Upper lobe of right lung (tissue), 1 donor: ENCODE measurements at regions not wholly inside any gene's neighbourhood (a gene's known extent, or its start where the extent isn't known, plus 50 kb on each side); places are given as distances from the start of the nearest gene placed in this dataset.
"Not testable (repeated sequence)": the region's sequence is repeated elsewhere in the genome, so short reads cannot be mapped to it uniquely, and the experiment has no call there.

ENCODE experiments used
- ATAC-seq: fragments of 200-7000 bp; cut with Tn5 transposase; one replicate; pipeline ENCODE4 v1.9.1; 2020; ENCODE audit warnings: mild to moderate bottlenecking, moderate library complexity
- DNase-seq: peaks from one replicate; pipeline ENCODE4 v3.0.0-alpha.2; 2020
- H3K27ac ChIP-seq: fragments of 200-600 bp; one replicate; pipeline ENCODE4 v1.8.0; 2022
- H3K27me3 ChIP-seq: fragments of 200-600 bp; one replicate; pipeline ENCODE4 v1.8.0; 2022; ENCODE audit warnings: mild to moderate bottlenecking
- H3K36me3 ChIP-seq: fragments of 200-600 bp; one replicate; pipeline ENCODE4 v1.8.0; 2022
- H3K4me1 ChIP-seq: fragments of 200-600 bp; one replicate; pipeline ENCODE4 v1.8.0; 2022
- H3K4me3 ChIP-seq: fragments of 200-600 bp; one replicate; pipeline ENCODE4 v1.8.0; 2022; ENCODE audit warnings: mild to moderate bottlenecking
- H3K9me3 ChIP-seq: fragments of 200-600 bp; one replicate; pipeline ENCODE4 v1.8.0; 2022
- intact Hi-C: fragments of 100-400 bp; cut with DNase I; formaldehyde crosslinking; loops from one replicate; pipeline ENCODE4 v1.11.0; 2022
- TF ChIP-seq, protein P1 (sequence below): fragments of 200-600 bp; IDR thresholded peaks from one replicate; pipeline ENCODE4 v1.8.0; 2022; ENCODE audit warnings: antibody characterized with exemption
- donor health status: DM: no; HTN: yes; CAD: no; lungs with severe emphysema.

DNA sequence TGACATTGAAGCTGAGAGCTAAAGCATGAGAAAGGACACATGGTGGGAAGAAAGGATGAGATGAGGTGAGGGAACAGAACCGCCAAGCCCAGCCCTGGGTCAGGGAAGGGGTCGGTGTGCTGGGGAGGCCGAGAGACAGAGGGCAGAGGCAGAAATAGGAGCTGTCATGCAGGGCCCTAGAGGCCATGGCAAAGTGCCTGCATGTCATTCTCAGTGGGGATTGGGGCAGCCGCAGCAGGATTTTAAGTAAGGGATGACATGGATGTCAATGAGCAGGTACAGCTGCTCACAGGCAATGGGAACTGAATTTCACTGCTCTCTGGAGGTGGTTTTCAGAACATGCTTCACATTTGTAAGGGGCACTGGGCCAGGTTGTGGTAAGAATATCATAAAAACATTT is 227.4 kb downstream of the RAB11FIP2 start:
- TF ChIP-seq, protein P1, sequence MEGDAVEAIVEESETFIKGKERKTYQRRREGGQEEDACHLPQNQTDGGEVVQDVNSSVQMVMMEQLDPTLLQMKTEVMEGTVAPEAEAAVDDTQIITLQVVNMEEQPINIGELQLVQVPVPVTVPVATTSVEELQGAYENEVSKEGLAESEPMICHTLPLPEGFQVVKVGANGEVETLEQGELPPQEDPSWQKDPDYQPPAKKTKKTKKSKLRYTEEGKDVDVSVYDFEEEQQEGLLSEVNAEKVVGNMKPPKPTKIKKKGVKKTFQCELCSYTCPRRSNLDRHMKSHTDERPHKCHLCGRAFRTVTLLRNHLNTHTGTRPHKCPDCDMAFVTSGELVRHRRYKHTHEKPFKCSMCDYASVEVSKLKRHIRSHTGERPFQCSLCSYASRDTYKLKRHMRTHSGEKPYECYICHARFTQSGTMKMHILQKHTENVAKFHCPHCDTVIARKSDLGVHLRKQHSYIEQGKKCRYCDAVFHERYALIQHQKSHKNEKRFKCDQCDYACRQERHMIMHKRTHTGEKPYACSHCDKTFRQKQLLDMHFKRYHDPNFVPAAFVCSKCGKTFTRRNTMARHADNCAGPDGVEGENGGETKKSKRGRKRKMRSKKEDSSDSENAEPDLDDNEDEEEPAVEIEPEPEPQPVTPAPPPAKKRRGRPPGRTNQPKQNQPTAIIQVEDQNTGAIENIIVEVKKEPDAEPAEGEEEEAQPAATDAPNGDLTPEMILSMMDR, result no peak

GRCh38 chr10:117823980-117824379 is 222.8 kb downstream of the RAB11FIP2 start:
- peaks cover 10% of the 10 kb centered on the region for H3K27me3 ChIP-seq
- ATAC-seq, result no peak
- intact Hi-C loops, result no loop called here

More for the DNA sequence above, 227.4 kb downstream of the RAB11FIP2 start:
- no peaks in the 10 kb centered on the region for H3K36me3 ChIP-seq
- no peaks in the 10 kb centered on the region for H3K4me1 ChIP-seq
- H3K9me3 ChIP-seq, result no peaks in the 10 kb centered on the region
- H3K27ac ChIP-seq, result no peak overlapping the region
- no peak overlapping the region for H3K4me3 ChIP-seq
- H3K27me3 ChIP-seq, result peaks cover 10% of the 10 kb centered on the region
- no peak for ATAC-seq
- no peak for DNase-seq
- intact Hi-C loops, result no loop called here

DNA sequence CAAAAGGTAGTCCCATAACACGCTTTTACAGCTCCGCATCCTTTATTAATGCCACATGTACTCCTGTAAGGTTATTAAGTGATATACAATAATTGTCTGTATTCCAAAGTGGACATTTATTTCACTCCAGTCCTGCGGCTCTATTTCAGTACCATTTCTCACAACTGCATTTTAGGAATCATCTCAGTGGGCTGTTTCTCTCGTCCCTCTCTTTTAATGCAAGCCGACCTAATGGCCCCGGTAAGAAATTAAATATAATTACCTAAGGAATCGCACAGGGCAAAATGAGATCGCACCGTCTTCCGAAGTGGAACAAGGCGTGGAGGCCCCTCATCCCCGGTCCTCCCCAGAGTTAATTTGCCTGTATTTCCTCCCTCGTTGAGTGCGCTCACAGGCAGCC is 216.5 kb downstream of the RAB11FIP2 start:
- Histone ChIP-seq H3K4me3 (no peak overlapping the region), H3K4me1 (peaks cover 4% of the 10 kb centered on the region), H3K27me3 (no peaks in the 10 kb centered on the region), H3K27ac (no peak overlapping the region), H3K9me3 (no peaks in the 10 kb centered on the region), H3K36me3 (no peaks in the 10 kb centered on the region)
- intact Hi-C loops, result no loop called here
- no peak for ATAC-seq
- DNase-seq, result no peak
- TF ChIP-seq, protein P1, result no peak

More at GRCh38 chr10:117823980-117824379, 222.8 kb downstream of the RAB11FIP2 start:
- DNase-seq, result no peak
- H3K4me1 ChIP-seq, result no peaks in the 10 kb centered on the region
- TF ChIP-seq, protein P1, result no peak
- no peaks in the 10 kb centered on the region for H3K9me3 ChIP-seq
- no peak overlapping the region for H3K4me3 ChIP-seq
- no peak overlapping the region for H3K27ac ChIP-seq
- no peaks in the 10 kb centered on the region for H3K36me3 ChIP-seq

GRCh38 chr10:117830787-117831212 is 215.9 kb downstream of the RAB11FIP2 start:
- peak; percentile 48 for ATAC-seq

DNA sequence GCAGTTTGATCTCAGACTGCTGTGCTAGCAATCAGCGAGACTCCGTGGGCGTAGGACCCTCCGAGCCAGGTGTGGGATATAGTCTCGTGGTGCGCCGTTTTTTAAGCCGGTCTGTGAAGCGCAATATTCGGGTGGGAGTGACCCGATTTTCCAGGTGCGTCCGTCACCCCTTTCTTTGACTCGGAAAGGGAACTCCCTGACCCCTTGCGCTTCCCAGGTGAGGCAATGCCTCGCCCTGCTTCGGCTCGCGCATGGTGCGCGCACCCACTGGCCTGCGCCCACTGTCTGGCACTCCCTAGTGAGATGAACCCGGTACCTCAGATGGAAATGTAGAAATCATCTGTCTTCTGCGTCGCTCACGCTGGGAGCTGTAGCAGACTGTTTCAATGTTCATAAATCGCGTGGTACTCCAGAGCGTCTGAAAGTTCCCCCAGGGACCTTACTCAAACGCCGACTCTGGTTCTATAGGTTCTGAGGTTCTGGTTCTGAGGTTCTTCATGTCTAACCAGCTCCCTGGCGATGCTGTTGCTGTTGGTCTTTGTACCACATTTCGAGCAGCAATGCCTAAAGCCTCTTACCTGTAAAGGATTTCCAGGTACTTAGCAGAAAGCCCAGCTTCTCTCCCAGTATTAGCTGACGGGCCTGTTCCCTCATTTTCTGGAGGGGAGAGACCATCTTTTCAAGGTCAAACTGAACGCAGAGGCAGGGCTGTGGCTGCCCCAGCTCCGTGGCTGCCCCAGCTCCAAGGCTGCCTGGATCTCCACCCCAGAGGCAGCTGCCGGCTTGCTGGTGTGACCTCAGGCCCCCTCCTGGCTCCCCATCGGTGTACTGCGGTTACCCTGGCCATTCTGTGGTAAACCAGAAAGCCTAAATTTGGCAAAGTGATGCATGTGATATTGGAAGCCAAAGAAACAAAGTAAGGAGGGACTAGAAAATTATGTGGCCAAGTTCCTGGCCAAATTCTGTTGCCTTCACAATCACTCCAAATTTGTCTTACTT is 207.9 kb downstream of the RAB11FIP2 start:
- intact Hi-C loops, H3K27ac ChIP-seq, H3K36me3 ChIP-seq, H3K27me3 ChIP-seq, H3K4me3 ChIP-seq, DNase-seq, H3K9me3 ChIP-seq, H3K4me1 ChIP-seq, ATAC-seq: not testable (repeated sequence)

More at GRCh38 chr10:117830787-117831212, 215.9 kb downstream of the RAB11FIP2 start:
- Histone ChIP-seq H3K36me3 (no peaks in the 10 kb centered on the region), H3K9me3 (no peaks in the 10 kb centered on the region), H3K4me1 (peaks cover 4% of the 10 kb centered on the region), H3K27me3 (no peaks in the 10 kb centered on the region), H3K27ac (no peak overlapping the region), H3K4me3 (peak overlapping the region; percentile 23)
- DNase-seq, result no peak
- intact Hi-C loops, result no loop called here
- TF ChIP-seq, protein P1, result no peak

- H3K27ac ChIP-seq, H3K4me3 ChIP-seq, H3K36me3 ChIP-seq, H3K9me3 ChIP-seq, DNase-seq, H3K27me3 ChIP-seq, ATAC-seq, intact Hi-C loops, H3K4me1 ChIP-seq: not testable (repeated sequence)
Observed at GRCh38 chr10:117856426-117856825, 190.3 kb downstream of the RAB11FIP2 start.
